ENCODE measurements at regions not wholly inside any gene's neighbourhood (a gene's known extent, or its start where the extent isn't known, plus 50 kb on each side); places are given as distances from the start of the nearest gene placed in this dataset.

DNA sequence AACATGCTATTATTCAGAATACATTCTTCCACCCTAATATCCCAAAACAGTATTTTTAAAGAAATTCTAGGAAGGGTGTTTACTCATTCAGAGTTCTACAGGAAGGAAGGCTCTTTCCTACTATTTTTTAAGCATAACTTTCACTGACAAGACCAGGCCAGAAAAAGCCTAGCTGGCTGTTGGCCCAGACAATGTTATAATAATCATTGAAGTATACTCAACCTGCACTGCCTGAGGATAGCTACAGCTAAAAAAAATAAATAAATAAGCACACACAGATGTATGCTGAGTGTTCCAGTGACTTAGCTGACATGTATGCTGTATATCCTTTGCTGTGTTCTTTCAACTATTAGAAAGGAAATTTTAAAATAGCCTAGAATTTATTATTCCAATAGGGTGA is 145.8 kb upstream of the SPRY1 start:
- Histone ChIP-seq H3K4me1 (ENCODE audit: insufficient read depth, low read length) (no peaks in the 10 kb centered on the region), H3K4me3 (ENCODE audit: low read depth in 1 of 2, low read length in 2 of 2) (no peak overlapping the region), H3K27ac (ENCODE audit: low read length) (no peak overlapping the region), H3K79me2 (ENCODE audit: insufficient read depth, low read length) (no peaks in the 10 kb centered on the region), H4K20me1 (ENCODE audit: insufficient read depth, low read length) (no peaks in the 10 kb centered on the region), H2AFZ (ENCODE audit: low read depth, low read length) (no peak overlapping the region), H3K9ac (ENCODE audit: low read depth, low read length) (no peak overlapping the region), H3K4me2 (ENCODE audit: insufficient read depth, low read length) (no peak overlapping the region), H3K9me3 (ENCODE audit: insufficient read depth, low read length, severe bottlenecking) (no peaks in the 10 kb centered on the region), H3K27me3 (ENCODE audit: insufficient read depth, low read length, poor library complexity) (no peaks in the 10 kb centered on the region), H3K36me3 (ENCODE audit: insufficient read depth, low read length) (peaks cover 1% of the 10 kb centered on the region; the same call in 1 of the 2 replicates)
- ATAC-seq (ENCODE audit: insufficient read depth, low read depth) (no peak), DNase-seq (no peak)
- TF ChIP-seq, protein P1, sequence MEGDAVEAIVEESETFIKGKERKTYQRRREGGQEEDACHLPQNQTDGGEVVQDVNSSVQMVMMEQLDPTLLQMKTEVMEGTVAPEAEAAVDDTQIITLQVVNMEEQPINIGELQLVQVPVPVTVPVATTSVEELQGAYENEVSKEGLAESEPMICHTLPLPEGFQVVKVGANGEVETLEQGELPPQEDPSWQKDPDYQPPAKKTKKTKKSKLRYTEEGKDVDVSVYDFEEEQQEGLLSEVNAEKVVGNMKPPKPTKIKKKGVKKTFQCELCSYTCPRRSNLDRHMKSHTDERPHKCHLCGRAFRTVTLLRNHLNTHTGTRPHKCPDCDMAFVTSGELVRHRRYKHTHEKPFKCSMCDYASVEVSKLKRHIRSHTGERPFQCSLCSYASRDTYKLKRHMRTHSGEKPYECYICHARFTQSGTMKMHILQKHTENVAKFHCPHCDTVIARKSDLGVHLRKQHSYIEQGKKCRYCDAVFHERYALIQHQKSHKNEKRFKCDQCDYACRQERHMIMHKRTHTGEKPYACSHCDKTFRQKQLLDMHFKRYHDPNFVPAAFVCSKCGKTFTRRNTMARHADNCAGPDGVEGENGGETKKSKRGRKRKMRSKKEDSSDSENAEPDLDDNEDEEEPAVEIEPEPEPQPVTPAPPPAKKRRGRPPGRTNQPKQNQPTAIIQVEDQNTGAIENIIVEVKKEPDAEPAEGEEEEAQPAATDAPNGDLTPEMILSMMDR (IDR thresholded peaks at IDR 0.05; ENCODE audit: borderline replicate concordance, extremely low read depth, low read length, poor library complexity, severe bottlenecking): no peak
- no peak for TF ChIP-seq EZH2 (IDR thresholded peaks at IDR 0.05; ENCODE audit: borderline replicate concordance, low read depth, low read length, severe bottlenecking)

- Histone ChIP-seq H3K36me3 (ENCODE audit: insufficient read depth, low read length) (peaks cover 18% of the 10 kb centered on the region), H3K4me3 (ENCODE audit: low read depth in 1 of 2, low read length in 2 of 2) (no peak overlapping the region), H3K9ac (ENCODE audit: low read depth, low read length) (no peak overlapping the region), H3K79me2 (ENCODE audit: insufficient read depth, low read length) (no peaks in the 10 kb centered on the region), H3K4me1 (ENCODE audit: insufficient read depth, low read length) (no peaks in the 10 kb centered on the region), H4K20me1 (ENCODE audit: insufficient read depth, low read length) (no peaks in the 10 kb centered on the region), H3K27ac (ENCODE audit: low read length) (no peak overlapping the region), H2AFZ (ENCODE audit: low read depth, low read length) (no peak overlapping the region), H3K9me3 (ENCODE audit: insufficient read depth, low read length, severe bottlenecking) (no peaks in the 10 kb centered on the region), H3K27me3 (ENCODE audit: insufficient read depth, low read length, poor library complexity) (no peaks in the 10 kb centered on the region), H3K4me2 (ENCODE audit: insufficient read depth, low read length) (no peak overlapping the region)
- ATAC-seq (ENCODE audit: insufficient read depth, low read depth) (no peak), DNase-seq (no peak)
- TF ChIP-seq EZH2 (IDR thresholded peaks at IDR 0.05; ENCODE audit: borderline replicate concordance, low read depth, low read length, severe bottlenecking): no peak
- TF ChIP-seq, protein P1 (IDR thresholded peaks at IDR 0.05; ENCODE audit: borderline replicate concordance, extremely low read depth, low read length, poor library complexity, severe bottlenecking): no peak
Measured at GRCh38 chr4:123255971-123256370, 140.6 kb upstream of the SPRY1 start.

DNA sequence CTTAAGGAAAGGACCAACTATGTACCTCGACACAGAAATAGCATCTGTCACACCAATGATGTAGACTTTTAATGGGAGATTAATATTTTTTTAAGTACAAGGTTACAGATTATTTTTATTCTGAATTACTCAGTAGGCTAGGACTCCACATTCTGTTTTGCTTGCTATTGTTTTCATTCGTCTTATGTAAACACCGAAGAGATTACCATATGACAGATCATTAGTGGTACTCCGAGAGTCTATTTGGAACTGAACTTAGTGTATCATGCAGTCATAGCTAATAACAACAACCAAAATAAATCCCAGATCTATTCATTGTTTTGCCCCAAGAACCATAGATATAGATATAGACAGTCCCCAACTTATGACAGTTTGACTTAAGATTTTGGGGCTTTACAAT is 139.7 kb upstream of the SPRY1 start:
- no peak for TF ChIP-seq EZH2 (IDR thresholded peaks at IDR 0.05; ENCODE audit: borderline replicate concordance, low read depth, low read length, severe bottlenecking)
- TF ChIP-seq, protein P1 (IDR thresholded peaks at IDR 0.05; ENCODE audit: borderline replicate concordance, extremely low read depth, low read length, poor library complexity, severe bottlenecking): no peak
- H3K9ac ChIP-seq (ENCODE audit: low read depth, low read length): no peak overlapping the region

DNA sequence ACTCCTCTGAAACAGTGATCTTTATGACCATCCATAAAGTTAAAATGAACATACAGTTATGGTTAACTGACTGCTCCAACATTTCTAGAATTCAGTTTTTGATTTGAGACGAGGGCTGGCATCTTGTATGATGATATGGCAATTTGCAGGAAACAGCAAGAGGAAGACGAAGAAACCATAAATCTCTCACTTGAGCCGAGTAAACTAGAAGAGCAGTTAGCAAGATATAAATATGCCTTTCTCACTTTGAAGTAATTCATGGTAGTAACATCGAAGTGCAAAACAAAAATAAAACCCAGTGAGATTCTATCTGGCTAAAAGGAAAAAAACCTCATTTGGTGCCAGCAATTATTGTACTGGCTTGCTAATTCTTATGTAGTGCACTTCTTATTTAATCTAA is 139.0 kb upstream of the SPRY1 start:
- TF ChIP-seq, protein P1 (IDR thresholded peaks at IDR 0.05; ENCODE audit: borderline replicate concordance, extremely low read depth, low read length, poor library complexity, severe bottlenecking): no peak
- no peak for TF ChIP-seq EZH2 (IDR thresholded peaks at IDR 0.05; ENCODE audit: borderline replicate concordance, low read depth, low read length, severe bottlenecking)
- DNase-seq (no peak), ATAC-seq (ENCODE audit: insufficient read depth, low read depth) (no peak)
- H3K36me3 ChIP-seq (ENCODE audit: insufficient read depth, low read length): peaks cover 18% of the 10 kb centered on the region
- H3K27me3 ChIP-seq (ENCODE audit: insufficient read depth, low read length, poor library complexity): no peaks in the 10 kb centered on the region
- H3K9me3 ChIP-seq (ENCODE audit: insufficient read depth, low read length, severe bottlenecking): no peaks in the 10 kb centered on the region
- no peak overlapping the region for H3K4me3 ChIP-seq (ENCODE audit: low read depth in 1 of 2, low read length in 2 of 2)
- no peak overlapping the region for H3K9ac ChIP-seq (ENCODE audit: low read depth, low read length)
- no peaks in the 10 kb centered on the region for H3K4me1 ChIP-seq (ENCODE audit: insufficient read depth, low read length)
- H3K27ac ChIP-seq (ENCODE audit: low read length): no peak overlapping the region
- no peak overlapping the region for H3K4me2 ChIP-seq (ENCODE audit: insufficient read depth, low read length)
- no peaks in the 10 kb centered on the region for H4K20me1 ChIP-seq (ENCODE audit: insufficient read depth, low read length)
- H3K79me2 ChIP-seq (ENCODE audit: insufficient read depth, low read length): no peaks in the 10 kb centered on the region
- H2AFZ ChIP-seq (ENCODE audit: low read depth, low read length): no peak overlapping the region

More for the DNA sequence above, 139.7 kb upstream of the SPRY1 start:
- no peak overlapping the region for H3K4me2 ChIP-seq (ENCODE audit: insufficient read depth, low read length)
- ATAC-seq (ENCODE audit: insufficient read depth, low read depth) (no peak), DNase-seq (no peak)
- H3K79me2 ChIP-seq (ENCODE audit: insufficient read depth, low read length): no peaks in the 10 kb centered on the region
- H3K36me3 ChIP-seq (ENCODE audit: insufficient read depth, low read length): peaks cover 18% of the 10 kb centered on the region
- no peak overlapping the region for H2AFZ ChIP-seq (ENCODE audit: low read depth, low read length)
- H3K9me3 ChIP-seq (ENCODE audit: insufficient read depth, low read length, severe bottlenecking): no peaks in the 10 kb centered on the region
- no peaks in the 10 kb centered on the region for H4K20me1 ChIP-seq (ENCODE audit: insufficient read depth, low read length)
- no peaks in the 10 kb centered on the region for H3K27me3 ChIP-seq (ENCODE audit: insufficient read depth, low read length, poor library complexity)
- H3K27ac ChIP-seq (ENCODE audit: low read length): no peak overlapping the region
- no peak overlapping the region for H3K4me3 ChIP-seq (ENCODE audit: low read depth in 1 of 2, low read length in 2 of 2)
- no peaks in the 10 kb centered on the region for H3K4me1 ChIP-seq (ENCODE audit: insufficient read depth, low read length)
